ENCODE measurements at regions not wholly inside any gene's neighbourhood (a gene's known extent, or its start where the extent isn't known, plus 50 kb on each side); places are given as distances from the start of the nearest gene placed in this dataset.

GRCh38 chr5:101860145-101860544 is 435.9 kb downstream of the SLCO4C1 start:
- Mint-ChIP-seq H3K36me3 (ENCODE audit: low read depth) (peaks cover 4% of the 10 kb centered on the region; the same call in 1 of the 2 replicates), H3K4me1 (ENCODE audit: low read depth) (no peaks in the 10 kb centered on the region), H3K27me3 (ENCODE audit: insufficient read depth) (no peaks in the 10 kb centered on the region), H3K9me3 (peaks cover 56% of the 10 kb centered on the region), H3K4me3 (no peak overlapping the region), H3K27ac (no peak overlapping the region)
- no peak for TF ChIP-seq CTCF (IDR thresholded peaks at IDR 0.05)
- DNase-seq, result no peak

GRCh38 chr5:101846496-101846895 is 449.6 kb downstream of the SLCO4C1 start:
- Mint-ChIP-seq H3K4me3 (no peak overlapping the region), H3K4me1 (ENCODE audit: low read depth) (no peaks in the 10 kb centered on the region), H3K27me3 (ENCODE audit: insufficient read depth) (no peaks in the 10 kb centered on the region), H3K36me3 (ENCODE audit: low read depth) (no peaks in the 10 kb centered on the region), H3K9me3 (peaks cover 51% of the 10 kb centered on the region), H3K27ac (no peak overlapping the region)
- no peak for TF ChIP-seq CTCF (IDR thresholded peaks at IDR 0.05)
- DNase-seq, result no peak

- no peak for DNase-seq
- H3K36me3 Mint-ChIP-seq (ENCODE audit: low read depth), result no peaks in the 10 kb centered on the region
- TF ChIP-seq CTCF (IDR thresholded peaks at IDR 0.05), result no peak
- H3K4me1 Mint-ChIP-seq (ENCODE audit: low read depth), result no peaks in the 10 kb centered on the region
- H3K9me3 Mint-ChIP-seq, result peaks cover 29% of the 10 kb centered on the region
- no peaks in the 10 kb centered on the region for H3K27me3 Mint-ChIP-seq (ENCODE audit: insufficient read depth)
- no peak overlapping the region for H3K27ac Mint-ChIP-seq
- no peak overlapping the region for H3K4me3 Mint-ChIP-seq
Observed at GRCh38 chr5:101843055-101843454, 453.0 kb downstream of the SLCO4C1 start.

GRCh38 chr5:101838435-101838834 is 457.6 kb downstream of the SLCO4C1 start:
- Mint-ChIP-seq H3K4me1 (ENCODE audit: low read depth) (no peaks in the 10 kb centered on the region), H3K27ac (no peak overlapping the region), H3K27me3 (ENCODE audit: insufficient read depth) (no peaks in the 10 kb centered on the region), H3K4me3 (no peak overlapping the region), H3K9me3 (peaks cover 44% of the 10 kb centered on the region), H3K36me3 (ENCODE audit: low read depth) (no peaks in the 10 kb centered on the region)
- no peak for TF ChIP-seq CTCF (IDR thresholded peaks at IDR 0.05)
- DNase-seq, result no peak

- no peak for TF ChIP-seq CTCF (IDR thresholded peaks at IDR 0.05)
Observed at GRCh38 chr5:101829255-101829654, 466.8 kb downstream of the SLCO4C1 start.

GRCh38 chr5:101811466-101811865 is 484.6 kb downstream of the SLCO4C1 start:
- Mint-ChIP-seq H3K9me3 (peaks cover 26% of the 10 kb centered on the region), H3K27me3 (ENCODE audit: insufficient read depth) (no peaks in the 10 kb centered on the region), H3K4me3 (no peak overlapping the region), H3K36me3 (ENCODE audit: low read depth) (0 out of 2 replicates have a peak, but pooled peaks cover 4% of the 10 kb centered on the region), H3K27ac (no peak overlapping the region), H3K4me1 (ENCODE audit: low read depth) (no peaks in the 10 kb centered on the region)
- no peak for TF ChIP-seq CTCF (IDR thresholded peaks at IDR 0.05)
- DNase-seq, result no peak

More at GRCh38 chr5:101829255-101829654, 466.8 kb downstream of the SLCO4C1 start:
- Mint-ChIP-seq H3K9me3 (peaks cover 37% of the 10 kb centered on the region), H3K4me1 (ENCODE audit: low read depth) (no peaks in the 10 kb centered on the region), H3K27me3 (ENCODE audit: insufficient read depth) (no peaks in the 10 kb centered on the region), H3K27ac (no peak overlapping the region), H3K4me3 (no peak overlapping the region), H3K36me3 (ENCODE audit: low read depth) (no peaks in the 10 kb centered on the region)
- no peak for DNase-seq
